Kidney (tissue), 13 donors: ENCODE measurements at regions not wholly inside any gene's neighbourhood (a gene's known extent, or its start where the extent isn't known, plus 50 kb on each side); places are given as distances from the start of the nearest gene placed in this dataset.

ENCODE experiments used
- DNase-seq, 5 donors: peaks; one replicate each; pipeline ENCODE4 v3.0.0-alpha.2; 2013 to 2020
- FAIRE-seq: peaks from 2 replicates; lab custom pipeline; 2012; peaks lifted over from hg19 to GRCh38; lab: Jason Lieb, UNC
- H3K27ac ChIP-seq, 2 donors: one replicate each; pipeline ENCODE4 v1.7.0; 2013; ENCODE audit warnings: low read depth in 2 of 2, low read length in 2 of 2, inconsistent platforms in 1 of 2
- H3K27me3 ChIP-seq: one replicate; pipeline ENCODE4 v1.7.1; 2013; ENCODE audit warnings: low read length, inconsistent platforms; ENCODE audit not compliant: control insufficient read depth, insufficient read depth
- H3K36me3 ChIP-seq, 3 donors: one replicate each; pipeline versions ENCODE4 v1.7.0 to v1.7.1; 2013; ENCODE audit warnings: low read length in 3 of 3, control low read depth in 1 of 3, inconsistent platforms in 1 of 3; ENCODE audit not compliant: insufficient read depth in 3 of 3, control insufficient read depth in 2 of 3
- H3K4me1 ChIP-seq, 3 donors: one replicate each; pipeline versions ENCODE4 v1.7.0 to v1.7.1; 2013; ENCODE audit warnings: low read length in 3 of 3, inconsistent platforms in 1 of 3, low read depth in 1 of 3; ENCODE audit not compliant: control insufficient read depth in 2 of 3, insufficient read depth in 2 of 3
- H3K4me3 ChIP-seq, 3 donors: one replicate each; pipeline versions ENCODE4 v1.7.0 to v1.8.1; 2013; ENCODE audit warnings: low read length in 3 of 3, control low read depth in 1 of 3, inconsistent platforms in 1 of 3
- H3K9ac ChIP-seq, 3 donors: one replicate each; pipeline versions ENCODE4 v1.7.0 to v1.7.1; 2013; ENCODE audit warnings: low read length in 3 of 3, control low read depth in 1 of 3, inconsistent platforms in 1 of 3
- H3K9me3 ChIP-seq, 3 donors: one replicate each; pipeline versions ENCODE4 v1.7.0 to v1.7.1; 2013; ENCODE audit warnings: low read length in 3 of 3, control low read depth in 1 of 3, inconsistent platforms in 1 of 3; ENCODE audit not compliant: control insufficient read depth in 2 of 3, insufficient read depth in 1 of 3
- intact Hi-C: fragments of 100-400 bp; cut with DNase I; formaldehyde crosslinking; loops from one replicate; pipeline ENCODE4 v1.11.1; 2022
- TF ChIP-seq, protein P1 (sequence below): IDR thresholded peaks from 3 replicates; pipeline ENCODE4 v1.5.1; 2012; ENCODE audit warnings: mild to moderate bottlenecking, moderate library complexity, borderline replicate concordance; ENCODE audit not compliant: insufficient read depth; ENCODE audit errors: extremely low read depth
- donor health status: control.
- donor health status: control.
- donor health status: control.
- donor health status: control.
- donor health status: control.
- donor health status: DM: yes; HTN: yes; CAD: no.
- donor health status: Normal renal cell carcinoma (clear cell type).

DNA sequence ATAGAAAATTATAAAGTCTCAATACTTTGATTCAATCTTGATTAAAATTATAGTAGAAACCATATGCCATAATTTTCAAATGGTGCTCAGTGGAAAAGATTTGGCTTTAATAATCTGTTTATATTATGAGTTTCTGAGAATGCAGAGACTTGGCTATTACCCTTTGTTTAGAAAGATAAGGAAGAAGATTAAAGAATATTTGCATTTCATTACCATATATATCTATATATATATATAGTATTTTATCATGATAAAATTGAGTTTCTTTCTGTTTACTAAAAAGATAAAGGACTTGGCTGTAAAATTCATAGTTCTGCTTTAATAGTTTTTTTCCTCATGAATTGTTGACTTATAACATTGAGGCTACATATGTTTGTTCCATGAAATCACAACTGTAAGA, 679.3 kb upstream of the MAP3K7 start:
- H3K36me3 ChIP-seq, result no peaks in the 10 kb centered on the region
- no peaks in the 10 kb centered on the region for H3K4me1 ChIP-seq
- TF ChIP-seq, protein P1, sequence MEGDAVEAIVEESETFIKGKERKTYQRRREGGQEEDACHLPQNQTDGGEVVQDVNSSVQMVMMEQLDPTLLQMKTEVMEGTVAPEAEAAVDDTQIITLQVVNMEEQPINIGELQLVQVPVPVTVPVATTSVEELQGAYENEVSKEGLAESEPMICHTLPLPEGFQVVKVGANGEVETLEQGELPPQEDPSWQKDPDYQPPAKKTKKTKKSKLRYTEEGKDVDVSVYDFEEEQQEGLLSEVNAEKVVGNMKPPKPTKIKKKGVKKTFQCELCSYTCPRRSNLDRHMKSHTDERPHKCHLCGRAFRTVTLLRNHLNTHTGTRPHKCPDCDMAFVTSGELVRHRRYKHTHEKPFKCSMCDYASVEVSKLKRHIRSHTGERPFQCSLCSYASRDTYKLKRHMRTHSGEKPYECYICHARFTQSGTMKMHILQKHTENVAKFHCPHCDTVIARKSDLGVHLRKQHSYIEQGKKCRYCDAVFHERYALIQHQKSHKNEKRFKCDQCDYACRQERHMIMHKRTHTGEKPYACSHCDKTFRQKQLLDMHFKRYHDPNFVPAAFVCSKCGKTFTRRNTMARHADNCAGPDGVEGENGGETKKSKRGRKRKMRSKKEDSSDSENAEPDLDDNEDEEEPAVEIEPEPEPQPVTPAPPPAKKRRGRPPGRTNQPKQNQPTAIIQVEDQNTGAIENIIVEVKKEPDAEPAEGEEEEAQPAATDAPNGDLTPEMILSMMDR, result no peak
- no peaks in the 10 kb centered on the region for H3K27me3 ChIP-seq
- no peak overlapping the region for H3K27ac ChIP-seq
- H3K4me3 ChIP-seq, result no peak overlapping the region
- H3K9ac ChIP-seq, result no peak overlapping the region
- FAIRE-seq (no peak), DNase-seq (no peak)
- intact Hi-C loops, result no loop called here
- H3K9me3 ChIP-seq, result no peaks in the 10 kb centered on the region

DNA sequence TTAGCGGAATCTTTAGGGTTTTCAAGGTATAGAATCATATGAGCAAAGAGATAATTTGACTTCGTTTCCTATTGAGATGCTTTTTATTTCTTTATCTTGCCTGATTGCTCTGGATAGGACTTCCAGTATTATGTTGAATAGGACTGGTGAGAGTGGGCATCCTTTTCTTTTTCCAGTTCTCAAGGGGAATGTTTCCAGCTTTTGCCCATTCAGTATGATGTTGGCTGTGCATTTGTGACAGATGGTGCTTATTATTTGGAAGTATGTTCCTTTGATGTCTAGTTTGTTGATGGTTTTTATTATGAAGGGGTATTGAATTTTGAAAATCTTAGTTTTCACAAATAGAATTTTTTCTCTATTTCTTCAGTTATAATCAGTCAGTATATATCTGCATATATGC, 656.6 kb upstream of the MAP3K7 start:
- no peak for FAIRE-seq

DNA sequence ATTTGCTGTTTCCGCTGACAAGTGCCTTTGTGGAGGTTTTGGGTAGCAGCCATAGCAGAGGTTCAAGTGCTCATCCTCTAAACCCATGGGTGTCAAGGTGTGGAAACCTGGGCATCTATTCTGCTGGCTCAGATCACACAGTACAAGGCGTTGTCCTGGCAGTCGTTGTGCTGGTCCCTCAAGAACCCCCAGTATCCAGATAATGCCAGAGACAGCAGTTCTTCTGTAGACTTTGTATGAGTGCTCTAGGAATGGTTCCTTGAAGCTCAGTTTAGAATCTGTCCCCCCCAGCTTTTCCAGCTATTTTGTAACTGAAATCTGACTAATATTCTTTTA, 655.7 kb upstream of the MAP3K7 start:
- H3K4me3 ChIP-seq, result no peak overlapping the region
- no peaks in the 10 kb centered on the region for H3K27me3 ChIP-seq
- DNase-seq (no peak), FAIRE-seq (no peak)
- TF ChIP-seq, protein P1, result no peak
- H3K4me1 ChIP-seq, result no peaks in the 10 kb centered on the region
- intact Hi-C loops, result no loop called here
- no peaks in the 10 kb centered on the region for H3K36me3 ChIP-seq
- no peaks in the 10 kb centered on the region for H3K9me3 ChIP-seq
- H3K9ac ChIP-seq, result no peak overlapping the region
- H3K27ac ChIP-seq, result no peak overlapping the region

More for the DNA sequence above, 656.6 kb upstream of the MAP3K7 start:
- H3K36me3 ChIP-seq, result no peaks in the 10 kb centered on the region
- TF ChIP-seq, protein P1, result no peak
- no peak for DNase-seq
- no peaks in the 10 kb centered on the region for H3K9me3 ChIP-seq
- intact Hi-C loops, result no loop called here
- H3K4me1 ChIP-seq, result no peaks in the 10 kb centered on the region
- no peak overlapping the region for H3K9ac ChIP-seq
- no peak overlapping the region for H3K27ac ChIP-seq
- no peak overlapping the region for H3K4me3 ChIP-seq
- no peaks in the 10 kb centered on the region for H3K27me3 ChIP-seq

GRCh38 chr6:91241946-91242613, 655.2 kb upstream of the MAP3K7 start:
- Histone ChIP-seq H3K27me3 (no peaks in the 10 kb centered on the region), H3K4me3 (no peak overlapping the region), H3K9me3 (no peaks in the 10 kb centered on the region), H3K4me1 (no peaks in the 10 kb centered on the region), H3K9ac (no peak overlapping the region), H3K27ac (no peak overlapping the region), H3K36me3 (no peaks in the 10 kb centered on the region)
- FAIRE-seq (no peak), DNase-seq (peak in 1 of 5 donors; percentile 2)
- intact Hi-C loops, result no loop called here
- TF ChIP-seq, protein P1, result no peak
